ENCODE measurements at regions not wholly inside any gene's neighbourhood (a gene's known extent, or its start where the extent isn't known, plus 50 kb on each side); places are given as distances from the start of the nearest gene placed in this dataset.

- no peak for DNase-seq (ENCODE audit: low spot score)
These were observed 64.0 kb upstream of the CHRM3 start for GRCh38 chr1:239322369-239322768.

GRCh38 chr1:239321877-239322276 is 64.5 kb upstream of the CHRM3 start:
- no peak for DNase-seq (ENCODE audit: low spot score)

- no peak for DNase-seq (ENCODE audit: low spot score)
These were observed 68.4 kb upstream of the CHRM3 start for GRCh38 chr1:239317948-239318347.

- DNase-seq (ENCODE audit: low spot score) = no peak
These were observed 70.6 kb upstream of the CHRM3 start for GRCh38 chr1:239315631-239316217.

GRCh38 chr1:239311331-239311730 is 75.0 kb upstream of the CHRM3 start:
- no peak for DNase-seq (ENCODE audit: low spot score)

GRCh38 chr1:239308701-239309333 is 77.6 kb upstream of the CHRM3 start:
- DNase-seq (ENCODE audit: low spot score) = no peak

- no peak for DNase-seq (ENCODE audit: low spot score)
These were observed 78.5 kb upstream of the CHRM3 start for GRCh38 chr1:239307886-239308285.

- DNase-seq (ENCODE audit: low spot score) = no peak
These were observed 79.9 kb upstream of the CHRM3 start for GRCh38 chr1:239306426-239306825.

GRCh38 chr1:239303289-239303688 is 83.1 kb upstream of the CHRM3 start:
- no peak for DNase-seq (ENCODE audit: low spot score)

GRCh38 chr1:239302696-239303095 is 83.7 kb upstream of the CHRM3 start:
- peak; percentile 96 for DNase-seq (ENCODE audit: low spot score)

- DNase-seq (ENCODE audit: low spot score) = peak; percentile 49
These were observed 85.1 kb upstream of the CHRM3 start for GRCh38 chr1:239301251-239301650.

- DNase-seq (ENCODE audit: low spot score) = no peak
These were observed 88.5 kb upstream of the CHRM3 start for GRCh38 chr1:239297910-239298309.

GRCh38 chr1:239293350-239294110 is 92.8 kb upstream of the CHRM3 start:
- no peak for DNase-seq (ENCODE audit: low spot score)

GRCh38 chr1:239288820-239289554 is 97.4 kb upstream of the CHRM3 start:
- no peak for DNase-seq (ENCODE audit: low spot score)

GRCh38 chr1:239287296-239287695 is 99.1 kb upstream of the CHRM3 start:
- DNase-seq (ENCODE audit: low spot score) = no peak

GRCh38 chr1:239283216-239283615 is 103.2 kb upstream of the CHRM3 start:
- DNase-seq (ENCODE audit: low spot score) = no peak

- no peak for DNase-seq (ENCODE audit: low spot score)
These were observed 104.0 kb upstream of the CHRM3 start for GRCh38 chr1:239282411-239282810.

GRCh38 chr1:239276051-239276450 is 110.3 kb upstream of the CHRM3 start:
- DNase-seq (ENCODE audit: low spot score) = no peak

- DNase-seq (ENCODE audit: low spot score) = no peak
These were observed 112.0 kb upstream of the CHRM3 start for GRCh38 chr1:239274242-239274830.

- no peak for DNase-seq (ENCODE audit: low spot score)
These were observed 115.9 kb upstream of the CHRM3 start for GRCh38 chr1:239270509-239270908.

GRCh38 chr1:239269706-239270105 is 116.7 kb upstream of the CHRM3 start:
- no peak for DNase-seq (ENCODE audit: low spot score)

GRCh38 chr1:239268941-239269340 is 117.4 kb upstream of the CHRM3 start:
- no peak for DNase-seq (ENCODE audit: low spot score)

Data from SK-N-DZ (cell line).